GM23338 (cell line): ENCODE measurements at regions not wholly inside any gene's neighbourhood (a gene's known extent, or its start where the extent isn't known, plus 50 kb on each side); places are given as distances from the start of the nearest gene placed in this dataset.

Source experiments
- ATAC-seq: fragments of 200-7000 bp; cut with Tn5 transposase; 3 replicates; pipeline ENCODE4 v1.9.1; 2020
- DNase-seq: peaks from one replicate; pipeline ENCODE4 v3.0.0-alpha.2; 2015; ENCODE audit warnings: low spot score
- H2AFZ ChIP-seq: fragments of 200-600 bp; sonication (generic); 2 replicates; pipeline ENCODE4 v1.8.0; 2016; ENCODE audit warnings: antibody characterized with exemption, mild to moderate bottlenecking, moderate library complexity
- H3F3A ChIP-seq: fragments of 200-600 bp; sonication (generic); replicated peaks from 2 replicates; pipeline ENCODE4 v1.8.0; 2017; ENCODE audit warnings: antibody characterized with exemption, mixed run types, low read depth
- H3K27ac ChIP-seq: fragments of 200-600 bp; sonication (generic); 2 replicates; pipeline ENCODE4 v1.6.1; 2016; ENCODE audit warnings: low read depth
- H3K27me3 ChIP-seq: fragments of 200-600 bp; sonication (generic); 2 replicates; pipeline ENCODE4 v1.8.0; 2016; ENCODE audit warnings: mild to moderate bottlenecking, mixed run types, moderate library complexity; ENCODE audit not compliant: insufficient read depth
- H3K36me3 ChIP-seq: fragments of 200-600 bp; sonication (generic); 2 replicates; pipeline ENCODE4 v1.8.0; 2016; ENCODE audit warnings: mild to moderate bottlenecking; ENCODE audit not compliant: insufficient read depth
- H3K4me1 ChIP-seq: fragments of 200-600 bp; sonication (generic); 2 replicates; pipeline ENCODE4 v1.8.0; 2016; ENCODE audit warnings: mild to moderate bottlenecking, moderate library complexity; ENCODE audit not compliant: insufficient read depth
- H3K4me2 ChIP-seq: fragments of 200-600 bp; sonication (generic); 2 replicates; pipeline ENCODE4 v1.7.1; 2017; ENCODE audit warnings: mixed run types
- H3K4me3 ChIP-seq: fragments of 200-600 bp; sonication (generic); 2 replicates; pipeline ENCODE4 v1.6.1; 2016; ENCODE audit warnings: mixed run types
- H3K79me2 ChIP-seq: fragments of 200-600 bp; sonication (generic); replicated peaks from 2 replicates; pipeline ENCODE4 v1.8.0; 2017; ENCODE audit warnings: mild to moderate bottlenecking; ENCODE audit not compliant: insufficient read depth
- H3K9me2 ChIP-seq: fragments of 200-600 bp; sonication (generic); 2 replicates; pipeline ENCODE4 v1.8.0; 2017; ENCODE audit not compliant: insufficient read depth
- H4K20me1 ChIP-seq: fragments of 200-600 bp; sonication (generic); replicated peaks from 2 replicates; pipeline ENCODE4 v1.8.0; 2017; ENCODE audit warnings: mild to moderate bottlenecking; ENCODE audit not compliant: insufficient read depth
- H3K27ac Mint-ChIP-seq: 2 replicates; pipeline ENCODE4 v1.8.0; 2020; ENCODE audit warnings: inconsistent platforms, mild to moderate bottlenecking, moderate library complexity, mixed read lengths
- H3K27me3 Mint-ChIP-seq: 3 replicates; pipeline ENCODE4 v1.8.0; 2022; ENCODE audit warnings: low read depth, mild to moderate bottlenecking, moderate library complexity, mixed read lengths, inconsistent platforms; ENCODE audit not compliant: insufficient read depth, poor library complexity
- H3K36me3 Mint-ChIP-seq: 3 replicates; pipeline ENCODE4 v1.8.0; 2021; ENCODE audit warnings: low read depth, mild to moderate bottlenecking, inconsistent platforms, moderate library complexity, mixed read lengths
- H3K4me1 Mint-ChIP-seq: 3 replicates; pipeline ENCODE4 v1.8.0; 2020; ENCODE audit warnings: mild to moderate bottlenecking, inconsistent platforms, mixed read lengths
- H3K4me3 Mint-ChIP-seq: 3 replicates; pipeline ENCODE4 v1.8.0; 2021; ENCODE audit warnings: moderate library complexity, mild to moderate bottlenecking, inconsistent platforms, mixed read lengths
- H3K9me3 Mint-ChIP-seq: 3 replicates; pipeline ENCODE4 v1.8.0; 2020; ENCODE audit warnings: moderate library complexity, mild to moderate bottlenecking, inconsistent platforms, mixed read lengths
- CREB1 ChIP-seq: fragments of 250-450 bp; sonication (Bioruptor Pico); IDR thresholded peaks from 2 replicates; pipeline ENCODE4 v1.5.0; 2020; ENCODE audit warnings: low read depth, mild to moderate bottlenecking, moderate library complexity
- EZH2 ChIP-seq: fragments of 200-600 bp; sonication (generic); IDR thresholded peaks from one replicate; pipeline ENCODE4 v1.8.0; 2017; ENCODE audit warnings: antibody characterized with exemption, mild to moderate bottlenecking, low read depth; ENCODE audit not compliant: unreplicated experiment
- EZH2phosphoT487 ChIP-seq: fragments of 200-600 bp; sonication (generic); IDR thresholded peaks from one replicate; pipeline ENCODE4 v1.8.1; 2018; ENCODE audit warnings: antibody characterized with exemption; ENCODE audit not compliant: unreplicated experiment
- JUNB ChIP-seq: IDR thresholded peaks from one replicate; pipeline ENCODE4 v1.6.1; 2016; ENCODE audit warnings: antibody characterized with exemption; ENCODE audit not compliant: unreplicated experiment
- NANOG ChIP-seq: IDR thresholded peaks from 2 replicates; pipeline ENCODE4 v1.6.1; 2016; ENCODE audit warnings: antibody characterized with exemption, borderline replicate concordance
- POLR2AphosphoS5 ChIP-seq: IDR thresholded peaks from 2 replicates; pipeline ENCODE4 v1.6.1; 2016; ENCODE audit warnings: antibody characterized with exemption, low read depth
- STAT1 ChIP-seq: IDR thresholded peaks from one replicate; pipeline ENCODE4 v1.6.1; 2016; ENCODE audit warnings: antibody characterized with exemption; ENCODE audit not compliant: unreplicated experiment
- ZNF114 ChIP-seq: fragments of 250-450 bp; sonication (Bioruptor Pico); IDR thresholded peaks from 2 replicates; pipeline ENCODE4 v1.5.0; 2020; ENCODE audit warnings: mild to moderate bottlenecking, moderate library complexity
- ZNF331 ChIP-seq: fragments of 250-450 bp; sonication (Bioruptor Pico); IDR thresholded peaks from 2 replicates; pipeline ENCODE4 v1.5.0; 2020; ENCODE audit warnings: low read depth, mild to moderate bottlenecking, moderate library complexity
- TF ChIP-seq, protein P1 (sequence below): IDR thresholded peaks from 2 replicates; pipeline ENCODE4 v1.6.1; 2016; ENCODE audit warnings: antibody characterized with exemption
- TF ChIP-seq, protein P2 (sequence below): fragments of 250-450 bp; sonication (Bioruptor Pico); IDR thresholded peaks from 2 replicates; pipeline ENCODE4 v1.5.0; 2020; ENCODE audit warnings: mild to moderate bottlenecking, moderate library complexity
- TF ChIP-seq, protein P3 (sequence below): IDR thresholded peaks from one replicate; pipeline ENCODE4 v1.6.1; 2018; ENCODE audit warnings: antibody characterized with exemption; ENCODE audit not compliant: unreplicated experiment

DNA sequence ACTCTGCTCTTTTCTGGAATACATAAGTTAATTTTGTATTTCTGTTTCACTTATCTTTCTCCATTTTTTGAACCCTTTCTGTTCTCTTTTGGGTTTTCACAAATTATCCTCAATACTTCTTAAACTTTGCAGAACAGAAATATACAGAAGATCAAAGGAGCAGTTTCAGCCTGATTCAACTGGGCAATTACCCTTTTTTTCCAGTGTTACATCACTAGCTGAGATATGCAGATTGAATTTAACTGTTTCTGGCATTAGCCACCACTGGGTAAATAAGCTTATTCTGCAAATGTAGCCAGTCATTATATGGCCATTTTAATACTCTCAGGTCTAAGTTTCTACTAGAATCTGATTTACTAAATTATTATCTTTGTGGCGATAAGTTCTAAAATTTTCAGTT is 66.9 kb upstream of the GRID2 start (continued):
- TF ChIP-seq, protein P1, sequence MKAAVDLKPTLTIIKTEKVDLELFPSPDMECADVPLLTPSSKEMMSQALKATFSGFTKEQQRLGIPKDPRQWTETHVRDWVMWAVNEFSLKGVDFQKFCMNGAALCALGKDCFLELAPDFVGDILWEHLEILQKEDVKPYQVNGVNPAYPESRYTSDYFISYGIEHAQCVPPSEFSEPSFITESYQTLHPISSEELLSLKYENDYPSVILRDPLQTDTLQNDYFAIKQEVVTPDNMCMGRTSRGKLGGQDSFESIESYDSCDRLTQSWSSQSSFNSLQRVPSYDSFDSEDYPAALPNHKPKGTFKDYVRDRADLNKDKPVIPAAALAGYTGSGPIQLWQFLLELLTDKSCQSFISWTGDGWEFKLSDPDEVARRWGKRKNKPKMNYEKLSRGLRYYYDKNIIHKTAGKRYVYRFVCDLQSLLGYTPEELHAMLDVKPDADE: no peak
- TF ChIP-seq NANOG: no peak
- TF ChIP-seq EZH2: no peak
- TF ChIP-seq, protein P2, sequence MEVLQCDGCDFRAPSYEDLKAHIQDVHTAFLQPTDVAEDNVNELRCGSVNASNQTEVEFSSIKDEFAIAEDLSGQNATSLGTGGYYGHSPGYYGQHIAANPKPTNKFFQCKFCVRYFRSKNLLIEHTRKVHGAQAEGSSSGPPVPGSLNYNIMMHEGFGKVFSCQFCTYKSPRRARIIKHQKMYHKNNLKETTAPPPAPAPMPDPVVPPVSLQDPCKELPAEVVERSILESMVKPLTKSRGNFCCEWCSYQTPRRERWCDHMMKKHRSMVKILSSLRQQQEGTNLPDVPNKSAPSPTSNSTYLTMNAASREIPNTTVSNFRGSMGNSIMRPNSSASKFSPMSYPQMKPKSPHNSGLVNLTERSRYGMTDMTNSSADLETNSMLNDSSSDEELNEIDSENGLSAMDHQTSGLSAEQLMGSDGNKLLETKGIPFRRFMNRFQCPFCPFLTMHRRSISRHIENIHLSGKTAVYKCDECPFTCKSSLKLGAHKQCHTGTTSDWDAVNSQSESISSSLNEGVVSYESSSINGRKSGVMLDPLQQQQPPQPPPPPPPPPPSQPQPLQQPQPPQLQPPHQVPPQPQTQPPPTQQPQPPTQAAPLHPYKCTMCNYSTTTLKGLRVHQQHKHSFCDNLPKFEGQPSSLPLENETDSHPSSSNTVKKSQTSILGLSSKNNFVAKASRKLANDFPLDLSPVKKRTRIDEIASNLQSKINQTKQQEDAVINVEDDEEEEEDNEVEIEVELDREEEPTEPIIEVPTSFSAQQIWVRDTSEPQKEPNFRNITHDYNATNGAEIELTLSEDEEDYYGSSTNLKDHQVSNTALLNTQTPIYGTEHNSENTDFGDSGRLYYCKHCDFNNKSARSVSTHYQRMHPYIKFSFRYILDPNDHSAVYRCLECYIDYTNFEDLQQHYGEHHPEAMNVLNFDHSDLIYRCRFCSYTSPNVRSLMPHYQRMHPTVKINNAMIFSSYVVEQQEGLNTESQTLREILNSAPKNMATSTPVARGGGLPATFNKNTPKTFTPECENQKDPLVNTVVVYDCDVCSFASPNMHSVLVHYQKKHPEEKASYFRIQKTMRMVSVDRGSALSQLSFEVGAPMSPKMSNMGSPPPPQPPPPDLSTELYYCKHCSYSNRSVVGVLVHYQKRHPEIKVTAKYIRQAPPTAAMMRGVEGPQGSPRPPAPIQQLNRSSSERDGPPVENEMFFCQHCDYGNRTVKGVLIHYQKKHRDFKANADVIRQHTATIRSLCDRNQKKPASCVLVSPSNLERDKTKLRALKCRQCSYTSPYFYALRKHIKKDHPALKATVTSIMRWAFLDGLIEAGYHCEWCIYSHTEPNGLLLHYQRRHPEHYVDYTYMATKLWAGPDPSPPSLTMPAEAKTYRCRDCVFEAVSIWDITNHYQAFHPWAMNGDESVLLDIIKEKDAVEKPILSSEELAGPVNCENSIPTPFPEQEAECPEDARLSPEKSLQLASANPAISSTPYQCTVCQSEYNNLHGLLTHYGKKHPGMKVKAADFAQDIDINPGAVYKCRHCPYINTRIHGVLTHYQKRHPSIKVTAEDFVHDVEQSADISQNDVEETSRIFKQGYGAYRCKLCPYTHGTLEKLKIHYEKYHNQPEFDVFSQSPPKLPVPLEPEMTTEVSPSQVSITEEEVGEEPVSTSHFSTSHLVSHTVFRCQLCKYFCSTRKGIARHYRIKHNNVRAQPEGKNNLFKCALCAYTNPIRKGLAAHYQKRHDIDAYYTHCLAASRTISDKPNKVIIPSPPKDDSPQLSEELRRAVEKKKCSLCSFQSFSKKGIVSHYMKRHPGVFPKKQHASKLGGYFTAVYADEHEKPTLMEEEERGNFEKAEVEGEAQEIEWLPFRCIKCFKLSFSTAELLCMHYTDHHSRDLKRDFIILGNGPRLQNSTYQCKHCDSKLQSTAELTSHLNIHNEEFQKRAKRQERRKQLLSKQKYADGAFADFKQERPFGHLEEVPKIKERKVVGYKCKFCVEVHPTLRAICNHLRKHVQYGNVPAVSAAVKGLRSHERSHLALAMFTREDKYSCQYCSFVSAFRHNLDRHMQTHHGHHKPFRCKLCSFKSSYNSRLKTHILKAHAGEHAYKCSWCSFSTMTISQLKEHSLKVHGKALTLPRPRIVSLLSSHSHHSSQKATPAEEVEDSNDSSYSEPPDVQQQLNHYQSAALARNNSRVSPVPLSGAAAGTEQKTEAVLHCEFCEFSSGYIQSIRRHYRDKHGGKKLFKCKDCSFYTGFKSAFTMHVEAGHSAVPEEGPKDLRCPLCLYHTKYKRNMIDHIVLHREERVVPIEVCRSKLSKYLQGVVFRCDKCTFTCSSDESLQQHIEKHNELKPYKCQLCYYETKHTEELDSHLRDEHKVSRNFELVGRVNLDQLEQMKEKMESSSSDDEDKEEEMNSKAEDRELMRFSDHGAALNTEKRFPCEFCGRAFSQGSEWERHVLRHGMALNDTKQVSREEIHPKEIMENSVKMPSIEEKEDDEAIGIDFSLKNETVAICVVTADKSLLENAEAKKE (CRISPR knock-in tag): no peak
- TF ChIP-seq ZNF331: no peak
- TF ChIP-seq EZH2phosphoT487: no peak
- TF ChIP-seq JUNB: no peak
- TF ChIP-seq STAT1: no peak

DNA sequence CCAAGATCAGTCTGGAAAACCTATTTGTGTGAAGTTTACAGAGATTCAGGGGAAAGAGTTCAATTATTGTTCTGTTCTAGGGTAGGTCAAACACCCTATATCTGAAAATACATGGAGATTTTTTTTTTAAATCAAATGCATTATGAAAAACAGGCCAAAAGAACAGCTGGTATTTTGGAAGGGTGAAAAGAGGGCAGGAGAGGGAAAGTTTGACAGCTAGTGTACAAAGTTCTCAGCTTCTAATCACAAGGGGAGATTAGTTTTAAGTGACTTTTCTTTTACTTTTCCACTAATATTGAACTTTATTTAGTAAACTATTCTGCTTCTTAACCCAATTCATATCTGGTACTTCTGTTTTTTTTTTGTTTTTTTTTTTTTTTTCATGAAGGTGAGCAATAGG is 66.2 kb upstream of the GRID2 start:
- Histone ChIP-seq H4K20me1 (no peaks in the 10 kb centered on the region), H3K4me3 (no peak overlapping the region), H3K9me2 (no peaks in the 10 kb centered on the region), H3K79me2 (no peaks in the 10 kb centered on the region), H3K36me3 (no peaks in the 10 kb centered on the region), H2AFZ (no peak overlapping the region), H3K4me1 (no peaks in the 10 kb centered on the region), H3F3A (no peaks in the 10 kb centered on the region), H3K4me2 (no peak overlapping the region), H3K27me3 (peaks cover 60% of the 10 kb centered on the region), H3K27ac (no peak overlapping the region)
- Mint-ChIP-seq H3K36me3 (peaks cover 9% of the 10 kb centered on the region), H3K4me1 (peaks cover 7% of the 10 kb centered on the region), H3K27ac (no peak overlapping the region), H3K9me3 (peaks cover 7% of the 10 kb centered on the region), H3K27me3 (peaks cover 3% of the 10 kb centered on the region), H3K4me3 (no peak overlapping the region)
- DNase-seq (no peak), ATAC-seq (no peak)
- TF ChIP-seq JUNB (no peak), ZNF114 (no peak), CREB1 (CRISPR knock-in tag) (no peak), NANOG (no peak), EZH2phosphoT487 (no peak), POLR2AphosphoS5 (no peak), ZNF331 (no peak)
- TF ChIP-seq, protein P1: no peak
- TF ChIP-seq, protein P3, sequence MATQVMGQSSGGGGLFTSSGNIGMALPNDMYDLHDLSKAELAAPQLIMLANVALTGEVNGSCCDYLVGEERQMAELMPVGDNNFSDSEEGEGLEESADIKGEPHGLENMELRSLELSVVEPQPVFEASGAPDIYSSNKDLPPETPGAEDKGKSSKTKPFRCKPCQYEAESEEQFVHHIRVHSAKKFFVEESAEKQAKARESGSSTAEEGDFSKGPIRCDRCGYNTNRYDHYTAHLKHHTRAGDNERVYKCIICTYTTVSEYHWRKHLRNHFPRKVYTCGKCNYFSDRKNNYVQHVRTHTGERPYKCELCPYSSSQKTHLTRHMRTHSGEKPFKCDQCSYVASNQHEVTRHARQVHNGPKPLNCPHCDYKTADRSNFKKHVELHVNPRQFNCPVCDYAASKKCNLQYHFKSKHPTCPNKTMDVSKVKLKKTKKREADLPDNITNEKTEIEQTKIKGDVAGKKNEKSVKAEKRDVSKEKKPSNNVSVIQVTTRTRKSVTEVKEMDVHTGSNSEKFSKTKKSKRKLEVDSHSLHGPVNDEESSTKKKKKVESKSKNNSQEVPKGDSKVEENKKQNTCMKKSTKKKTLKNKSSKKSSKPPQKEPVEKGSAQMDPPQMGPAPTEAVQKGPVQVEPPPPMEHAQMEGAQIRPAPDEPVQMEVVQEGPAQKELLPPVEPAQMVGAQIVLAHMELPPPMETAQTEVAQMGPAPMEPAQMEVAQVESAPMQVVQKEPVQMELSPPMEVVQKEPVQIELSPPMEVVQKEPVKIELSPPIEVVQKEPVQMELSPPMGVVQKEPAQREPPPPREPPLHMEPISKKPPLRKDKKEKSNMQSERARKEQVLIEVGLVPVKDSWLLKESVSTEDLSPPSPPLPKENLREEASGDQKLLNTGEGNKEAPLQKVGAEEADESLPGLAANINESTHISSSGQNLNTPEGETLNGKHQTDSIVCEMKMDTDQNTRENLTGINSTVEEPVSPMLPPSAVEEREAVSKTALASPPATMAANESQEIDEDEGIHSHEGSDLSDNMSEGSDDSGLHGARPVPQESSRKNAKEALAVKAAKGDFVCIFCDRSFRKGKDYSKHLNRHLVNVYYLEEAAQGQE: no peak
